ENCODE measurements at regions not wholly inside any gene's neighbourhood (a gene's known extent, or its start where the extent isn't known, plus 50 kb on each side); places are given as distances from the start of the nearest gene placed in this dataset.

- Histone ChIP-seq H4K20me1 (ENCODE audit: control insufficient read depth, insufficient read depth) (no peaks in the 10 kb centered on the region), H3K4me3 (no peak overlapping the region), H3K4me2 (ENCODE audit: control insufficient read depth, insufficient read depth) (no peak overlapping the region), H3K27me3 (replicated peaks in 1 of 2; ENCODE audit: control insufficient read depth in 2 of 2, insufficient read depth in 2 of 2, low read length in 1 of 2) (no peaks in the 10 kb centered on the region), H3K27ac (ENCODE audit: control insufficient read depth, insufficient read depth) (no peak overlapping the region), H3K9me3 (replicated peaks; ENCODE audit: control insufficient read depth, insufficient read depth, low read length) (no peaks in the 10 kb centered on the region), H3K9ac (ENCODE audit: control insufficient read depth, insufficient read depth, low read length) (no peak overlapping the region), H3K4me1 (ENCODE audit: control insufficient read depth, insufficient read depth, low read length) (no peaks in the 10 kb centered on the region), H3K36me3 (ENCODE audit: control insufficient read depth in 2 of 2, insufficient read depth in 2 of 2, low read length in 1 of 2) (no peaks in the 10 kb centered on the region), H3K79me2 (ENCODE audit: control insufficient read depth, insufficient read depth, low read length) (no peaks in the 10 kb centered on the region), H2AFZ (ENCODE audit: control insufficient read depth, low read depth, low read length) (no peak overlapping the region)
- intact Hi-C loops (cut with micrococcal nuclease; ENCODE audit: unreplicated experiment) (loop anchor here (5.0 to 10.0 kb wide), 2 partner anchors 226 to 589 kb away; no protein-coding TSS in a partner anchor), in situ Hi-C loops (cut with MboI) (loop anchor here (10.0 to 25.0 kb wide), 2 partner anchors 499 to 601 kb away; no protein-coding TSS in a partner anchor)
- SMC1A ChIA-PET (ENCODE audit: uncharacterized antibody, unreplicated experiment) = interaction anchor here (0.6 kb wide), 1 partner anchor 8 kb away, joined by 3 read pairs; no protein-coding TSS in a partner anchor
- no peak for ATAC-seq
- DNase-seq (ENCODE audit: low read depth, low spot score) = no peak
- RAD21 ChIA-PET (ENCODE audit: unreplicated experiment) = no interaction called here
- TF ChIP-seq ESRRA (IDR thresholded peaks at IDR 0.05; ENCODE audit: low read length) = no peak
- TF ChIP-seq, protein P1, sequence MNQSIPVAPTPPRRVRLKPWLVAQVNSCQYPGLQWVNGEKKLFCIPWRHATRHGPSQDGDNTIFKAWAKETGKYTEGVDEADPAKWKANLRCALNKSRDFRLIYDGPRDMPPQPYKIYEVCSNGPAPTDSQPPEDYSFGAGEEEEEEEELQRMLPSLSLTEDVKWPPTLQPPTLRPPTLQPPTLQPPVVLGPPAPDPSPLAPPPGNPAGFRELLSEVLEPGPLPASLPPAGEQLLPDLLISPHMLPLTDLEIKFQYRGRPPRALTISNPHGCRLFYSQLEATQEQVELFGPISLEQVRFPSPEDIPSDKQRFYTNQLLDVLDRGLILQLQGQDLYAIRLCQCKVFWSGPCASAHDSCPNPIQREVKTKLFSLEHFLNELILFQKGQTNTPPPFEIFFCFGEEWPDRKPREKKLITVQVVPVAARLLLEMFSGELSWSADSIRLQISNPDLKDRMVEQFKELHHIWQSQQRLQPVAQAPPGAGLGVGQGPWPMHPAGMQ (IDR thresholded peaks at IDR 0.05; ENCODE audit: borderline replicate concordance) = no peak
- no peak for TF ChIP-seq IKZF1 (conservative IDR thresholded peaks at IDR 0.05)
- no peak for TF ChIP-seq ZNF24 (IDR thresholded peaks at IDR 0.05)
- TF ChIP-seq JUNB (IDR thresholded peaks at IDR 0.05) = no peak
- TF ChIP-seq IKZF2 (IDR thresholded peaks at IDR 0.05) = no peak
- no peak for TF ChIP-seq LARP7 (IDR thresholded peaks at IDR 0.05)
- TF ChIP-seq HDGF (IDR thresholded peaks at IDR 0.05) = no peak
- TF ChIP-seq POLR2A (IDR thresholded peaks at IDR 0.05; ENCODE audit: low read depth, low read length) = no peak
- WGBS (ENCODE audit: insufficient coverage, insufficient replicate concordance, low lambda C conversion rate, missing lambda C conversion rate) = 94% methylated on average over 1 of the region's 1 CpG
- CTCF ChIA-PET = interaction anchor here (1.0 to 1.2 kb wide), 2 partner anchors 15 to 761 kb away, joined by 3 to 4 read pairs; no protein-coding TSS in a partner anchor
- no TSS peak for BruUV-seq (replicated peaks)
- POLR2A ChIA-PET = no interaction called here
- FAIRE-seq = no peak
Measured at GRCh38 chr17:68763562-68763961, 162.4 kb upstream of the FAM20A start.
